ENCODE measurements at regions not wholly inside any gene's neighbourhood (a gene's known extent, or its start where the extent isn't known, plus 50 kb on each side); places are given as distances from the start of the nearest gene placed in this dataset.
"Not testable (repeated sequence)": the region's sequence is repeated elsewhere in the genome, so short reads cannot be mapped to it uniquely, and the experiment has no call there.

DNA sequence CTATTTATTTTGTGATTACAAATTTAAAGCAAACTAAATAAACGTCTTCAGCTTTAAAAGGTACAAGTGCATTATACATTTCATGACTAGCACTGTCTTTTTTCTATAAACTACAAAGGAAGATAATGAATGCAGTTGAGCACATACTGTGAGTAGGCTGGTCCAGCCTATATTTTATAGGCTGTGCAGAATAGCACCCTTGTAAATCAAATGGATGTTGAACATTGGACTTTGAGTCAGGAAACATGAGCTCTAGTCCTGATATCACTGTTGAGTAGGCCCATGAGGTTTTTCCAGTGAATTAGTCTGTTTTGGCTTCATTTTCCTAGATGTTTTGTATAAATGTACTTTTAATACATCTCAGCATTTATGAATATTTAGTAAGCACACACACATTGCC lies 447.3 kb upstream of the KCNMB2 start:
- no peak for DNase-seq

DNA sequence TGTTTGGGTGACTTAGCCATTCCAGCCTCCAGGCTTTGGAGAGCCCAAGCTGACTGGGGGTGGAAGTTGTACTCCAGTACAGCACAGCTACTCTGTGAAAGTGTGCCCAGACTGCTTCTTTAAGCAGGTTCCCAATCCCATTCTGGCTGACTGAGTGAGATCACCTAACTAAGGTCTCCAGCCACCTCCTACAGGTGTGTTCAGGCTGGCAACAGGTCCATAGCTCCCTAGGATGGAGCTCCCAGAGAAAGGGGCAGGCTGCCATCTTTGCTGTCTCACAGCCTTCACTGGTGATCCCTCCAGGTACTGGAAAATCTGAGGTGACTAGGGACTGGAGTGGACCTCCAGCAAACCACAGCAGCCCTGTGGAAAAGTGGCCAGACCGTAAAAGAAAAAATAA lies 445.3 kb upstream of the KCNMB2 start:
- DNase-seq = no peak

DNA sequence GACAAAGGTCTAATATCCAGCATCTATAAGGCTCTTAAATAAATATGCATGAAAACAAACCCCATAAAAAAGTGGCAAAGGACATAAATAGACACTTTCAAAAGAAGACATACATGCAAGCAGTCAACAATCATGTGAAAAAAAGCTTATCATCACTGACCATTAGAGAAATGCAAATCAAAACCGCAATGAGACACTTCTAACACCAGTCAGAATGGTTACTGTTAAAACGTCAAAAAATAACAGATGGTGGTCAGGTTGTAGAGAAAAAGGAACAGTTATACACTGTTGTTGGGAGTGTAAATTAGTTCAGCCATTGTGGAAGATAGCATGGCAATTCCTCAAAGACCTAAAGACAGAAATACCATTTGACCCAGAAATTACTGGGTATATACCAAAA lies 440.7 kb upstream of the KCNMB2 start:
- no peak for DNase-seq

DNA sequence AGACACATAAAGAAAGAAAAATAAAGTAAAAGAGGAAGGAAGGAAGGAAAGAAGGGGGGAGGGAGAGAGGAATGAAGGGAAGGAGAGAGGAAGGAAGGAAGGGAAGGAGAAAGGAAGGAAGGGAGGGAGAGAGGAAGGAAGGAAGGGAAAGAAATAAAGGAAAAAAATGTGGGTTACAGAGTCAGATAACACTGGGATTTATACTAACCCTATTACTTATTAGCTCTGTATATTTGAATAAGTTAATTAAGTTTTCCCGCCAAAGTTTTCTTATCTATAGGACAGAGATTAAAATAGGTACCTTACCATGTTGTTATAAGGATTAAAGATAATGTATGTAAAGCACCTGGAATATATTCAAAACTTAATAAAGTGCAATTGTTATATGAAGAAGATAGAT lies 439.3 kb upstream of the KCNMB2 start:
- DNase-seq = no peak

DNA sequence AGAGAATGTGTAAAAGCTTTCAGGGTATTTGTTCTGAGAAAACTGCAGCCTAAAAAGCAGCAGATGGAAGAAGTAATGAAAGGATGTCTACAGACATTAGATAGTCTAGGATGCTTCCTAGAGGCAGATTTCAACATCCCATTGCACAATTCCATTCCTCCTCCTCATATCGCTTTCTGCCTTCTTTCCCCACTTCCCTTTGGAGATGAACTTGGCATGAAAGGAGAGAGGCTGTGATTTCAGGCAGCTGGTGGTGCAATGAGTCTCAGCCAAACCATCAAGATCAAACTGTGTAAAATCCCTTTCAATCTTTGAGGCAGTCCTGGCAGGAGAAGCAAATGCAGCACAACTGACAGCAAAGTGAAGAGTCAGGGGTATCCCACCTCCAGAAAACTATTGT lies 438.7 kb upstream of the KCNMB2 start:
- DNase-seq = no peak

DNA sequence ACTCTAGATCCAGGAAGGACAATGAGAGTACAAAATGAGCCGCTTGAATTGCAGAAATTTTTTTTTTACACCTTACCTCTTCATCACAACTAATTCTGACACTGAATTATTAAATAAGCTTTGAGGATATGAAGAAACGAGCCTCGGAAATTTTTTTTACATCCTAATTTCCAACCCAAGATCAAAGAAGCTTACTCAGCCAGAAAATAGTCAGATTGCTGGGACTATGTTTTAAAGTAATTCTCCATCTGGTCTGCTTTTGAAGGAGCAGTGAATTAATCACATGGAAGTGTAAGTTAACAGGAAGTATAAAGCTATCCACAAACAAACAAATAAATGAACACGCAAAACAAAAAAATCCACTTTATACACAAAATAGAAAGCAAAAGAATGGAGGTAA lies 437.0 kb upstream of the KCNMB2 start:
- DNase-seq = no peak

DNA sequence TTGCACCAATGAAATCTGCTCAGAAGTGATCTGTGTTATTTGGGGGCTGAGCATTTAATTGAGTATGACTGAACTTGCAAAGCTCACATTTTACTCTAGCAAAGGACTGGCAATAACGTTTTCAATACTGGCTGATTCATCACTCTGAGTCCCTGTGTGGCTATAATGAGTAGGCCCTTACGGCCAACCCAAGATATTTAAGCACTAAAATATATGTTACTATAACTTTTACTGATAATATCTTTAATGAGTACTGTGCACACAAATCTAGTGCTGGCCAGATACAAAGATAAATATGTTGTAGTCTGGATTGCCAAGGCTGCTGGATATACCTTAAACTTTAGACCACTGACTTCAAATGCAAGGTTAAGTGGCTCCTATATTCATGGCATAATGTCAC lies 436.4 kb upstream of the KCNMB2 start:
- no peak for DNase-seq

DNA sequence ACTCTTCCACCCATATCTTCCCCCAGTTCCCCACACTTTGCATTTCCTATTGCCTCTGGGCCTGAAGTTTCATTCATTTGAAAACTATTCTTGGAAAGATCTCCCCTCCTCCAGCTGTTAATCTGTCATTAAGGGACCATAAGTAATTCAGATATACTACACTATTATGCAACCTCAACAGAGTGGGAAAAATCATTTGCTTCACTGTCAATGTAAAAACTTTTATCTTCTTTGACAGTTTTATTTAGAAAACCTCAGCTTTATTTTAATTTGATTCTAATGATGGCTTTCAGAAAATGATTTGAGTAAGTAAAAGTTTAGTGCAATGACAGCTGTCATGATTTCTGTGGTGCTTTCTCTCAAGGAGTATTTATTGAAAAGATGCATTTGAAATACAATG lies 435.3 kb upstream of the KCNMB2 start:
- no peak for DNase-seq

DNA sequence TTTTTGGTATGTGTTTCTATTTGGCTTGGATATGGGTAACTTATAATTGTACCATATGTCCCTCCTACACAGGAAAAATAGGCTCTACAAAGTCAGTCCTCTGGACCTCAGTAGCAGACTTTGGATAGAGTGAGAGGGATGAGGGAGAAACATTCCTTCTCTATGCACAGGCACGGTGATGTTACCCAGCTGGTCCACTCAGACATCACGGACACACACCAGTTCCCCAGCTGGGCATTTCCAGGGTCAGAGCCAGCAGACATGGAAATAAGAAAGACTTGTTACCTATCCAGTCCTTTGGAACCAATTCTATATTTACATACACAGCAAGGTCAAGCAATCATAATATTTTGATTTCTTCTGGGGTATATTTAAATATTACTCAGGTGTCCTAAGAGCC lies 433.1 kb upstream of the KCNMB2 start:
- DNase-seq = no peak

DNA sequence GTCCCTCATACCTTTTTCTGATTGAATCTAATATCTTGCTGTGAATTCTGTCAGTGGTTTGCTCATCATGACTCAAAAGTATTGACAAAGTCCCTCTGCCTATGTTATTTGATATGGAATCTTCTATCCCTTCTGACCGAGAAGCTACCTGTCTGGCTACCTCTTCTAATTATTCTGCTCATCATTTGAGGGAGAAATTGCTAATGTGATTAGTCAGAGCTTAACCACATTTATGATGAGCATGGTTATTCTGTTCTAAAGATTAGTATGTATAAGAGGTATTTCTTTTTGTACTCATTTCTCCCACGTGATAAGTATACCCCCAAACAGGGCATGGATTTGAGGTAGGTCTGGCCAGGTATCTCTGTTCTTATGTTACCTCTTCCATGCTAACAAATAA lies 428.4 kb upstream of the KCNMB2 start:
- no peak for DNase-seq

DNA sequence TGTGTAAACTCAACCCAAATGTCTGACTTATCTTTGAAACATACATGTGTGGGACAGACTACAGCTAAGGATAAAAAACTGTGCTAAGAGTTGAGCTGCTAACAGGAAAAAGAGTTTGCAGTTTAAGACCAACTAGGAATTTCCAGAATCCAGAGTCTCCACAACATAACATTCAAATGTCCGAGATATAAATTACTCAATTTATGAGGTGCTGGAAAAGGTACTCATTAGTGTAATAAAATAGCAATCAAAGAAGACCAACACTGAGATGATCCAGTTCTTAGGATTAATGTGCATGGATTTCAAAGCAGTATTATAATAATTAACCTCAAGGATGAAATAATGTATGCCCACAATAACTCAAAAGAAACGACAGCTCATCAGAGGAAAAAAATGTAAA lies 426.5 kb upstream of the KCNMB2 start:
- no peak for DNase-seq

DNA sequence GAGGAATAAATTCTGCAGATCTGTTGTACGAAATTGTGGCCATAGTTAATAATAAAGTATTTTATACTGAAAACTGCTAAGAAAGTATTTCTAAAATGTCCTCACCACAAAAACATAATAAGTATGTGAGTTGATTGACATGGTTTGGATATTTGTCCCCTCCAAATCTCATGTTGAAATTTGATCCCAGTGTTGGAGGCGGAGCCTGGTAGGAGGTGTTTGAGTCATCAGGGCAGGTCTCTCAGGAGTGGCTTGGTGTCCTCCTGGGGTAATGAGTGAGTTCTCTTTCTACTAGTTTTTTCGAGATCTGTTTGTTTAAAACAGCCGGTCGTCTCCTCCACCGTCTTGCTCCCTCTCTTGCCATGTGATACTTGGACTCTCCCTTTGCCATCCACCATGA lies 424.1 kb upstream of the KCNMB2 start:
- DNase-seq = no peak

DNA sequence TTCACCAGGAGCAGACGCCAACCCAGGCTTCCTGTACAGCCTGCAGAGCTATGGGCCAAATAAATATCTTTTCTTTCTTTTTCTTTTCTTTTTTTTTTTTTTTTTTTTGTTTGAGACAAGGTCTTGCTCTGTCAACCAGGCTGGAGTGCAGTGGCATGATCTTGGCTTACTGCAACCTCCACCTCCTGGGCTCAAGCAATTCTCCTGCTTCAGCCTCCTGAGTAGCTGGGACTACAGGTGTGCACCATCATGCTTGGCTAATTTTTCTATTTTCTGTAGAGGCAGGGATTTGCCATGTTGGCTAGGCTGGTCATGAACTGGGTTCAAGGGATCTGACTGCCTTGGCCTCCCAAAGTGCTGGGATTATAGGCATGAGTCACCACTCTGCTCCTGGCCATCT lies 423.7 kb upstream of the KCNMB2 start:
- not testable (repeated sequence) for DNase-seq

DNA sequence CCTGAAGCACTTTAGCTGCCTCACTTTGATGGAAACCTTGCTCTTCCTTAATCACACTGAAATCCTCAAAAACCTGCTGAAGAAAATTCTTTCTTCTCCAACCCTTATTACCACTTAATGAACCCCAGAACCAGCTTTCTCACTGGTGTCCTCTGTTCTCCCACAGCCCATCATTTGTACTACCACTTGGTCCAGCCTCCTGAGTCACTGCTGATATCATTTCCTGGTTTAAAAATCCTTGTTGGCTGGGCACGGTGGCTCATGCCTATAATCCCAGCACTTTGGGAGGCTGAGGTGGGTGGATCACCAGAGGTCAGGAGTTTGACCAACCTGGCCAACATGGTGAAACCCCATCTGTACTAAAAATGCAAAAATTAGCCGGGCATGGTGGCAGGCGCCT lies 418.6 kb upstream of the KCNMB2 start:
- DNase-seq = no peak

DNA sequence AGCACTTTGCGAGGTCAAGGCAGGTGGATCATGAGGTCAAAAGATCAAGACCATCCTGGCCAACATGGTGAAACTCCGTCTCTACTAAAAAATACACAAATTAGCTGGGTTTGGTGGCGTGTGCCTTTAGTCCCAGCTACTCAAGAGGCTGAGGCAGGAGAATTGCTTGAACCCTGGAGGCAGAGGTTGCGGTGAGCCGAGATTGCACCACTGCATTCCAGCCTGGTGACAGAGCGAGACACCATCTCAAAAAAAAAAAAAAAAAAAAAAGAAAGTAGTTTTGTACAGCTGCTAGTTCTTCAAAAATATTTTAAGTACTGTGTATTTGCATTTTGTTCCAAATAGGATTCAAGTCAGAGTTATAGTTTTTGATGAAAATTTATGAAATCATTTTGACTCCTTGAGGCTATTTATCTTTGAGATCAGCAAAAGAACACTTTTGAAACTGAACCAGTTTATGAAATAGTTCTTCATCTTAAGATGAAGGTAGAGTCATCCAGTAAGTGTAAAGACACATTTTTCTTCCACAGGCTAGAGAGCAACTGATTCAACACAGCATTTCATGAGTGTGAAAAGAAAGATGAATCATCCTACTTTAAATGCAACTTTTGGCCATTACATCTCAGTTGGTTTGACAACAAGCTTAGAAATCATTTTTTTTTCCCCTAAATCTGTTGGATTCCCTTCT lies 416.5 kb upstream of the KCNMB2 start:
- DNase-seq = not testable (repeated sequence)

DNA sequence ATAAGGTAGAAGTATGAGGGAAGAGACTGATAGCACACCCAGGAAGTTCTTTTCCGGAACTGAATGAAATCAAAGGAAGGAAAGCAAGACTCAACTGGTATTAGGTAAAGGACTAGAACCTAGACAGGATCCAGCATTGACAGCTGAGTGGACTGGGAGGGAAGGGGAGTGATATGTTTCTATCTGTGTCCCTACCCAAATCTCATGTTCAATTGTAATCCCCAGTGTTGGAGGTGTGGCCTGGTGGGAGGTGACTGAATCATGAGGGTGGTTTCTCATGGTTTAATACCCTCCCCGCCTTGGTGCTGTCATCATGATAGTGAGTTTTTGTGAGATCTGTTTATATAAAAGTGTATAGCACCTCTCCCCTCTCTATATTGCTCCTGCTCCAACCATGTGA lies 415.9 kb upstream of the KCNMB2 start:
- DNase-seq = no peak

DNA sequence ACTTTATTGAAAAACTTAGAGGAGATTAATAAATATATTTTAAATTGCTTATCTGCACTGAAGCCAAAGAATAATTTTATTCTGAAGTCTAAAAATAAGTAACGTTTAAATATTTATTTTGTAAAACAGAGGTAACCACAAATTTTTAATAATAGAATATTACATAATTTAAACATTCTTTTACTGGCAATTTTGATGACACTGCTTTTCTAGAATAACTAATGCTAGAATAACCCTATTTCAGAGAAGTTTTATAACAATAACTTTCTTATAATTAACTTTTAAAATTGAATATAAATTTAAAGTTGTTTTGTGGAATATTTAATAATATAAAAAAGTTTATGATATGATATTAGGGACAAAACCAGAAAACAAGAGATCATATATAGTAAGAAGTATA lies 409.6 kb upstream of the KCNMB2 start:
- no peak for DNase-seq

DNA sequence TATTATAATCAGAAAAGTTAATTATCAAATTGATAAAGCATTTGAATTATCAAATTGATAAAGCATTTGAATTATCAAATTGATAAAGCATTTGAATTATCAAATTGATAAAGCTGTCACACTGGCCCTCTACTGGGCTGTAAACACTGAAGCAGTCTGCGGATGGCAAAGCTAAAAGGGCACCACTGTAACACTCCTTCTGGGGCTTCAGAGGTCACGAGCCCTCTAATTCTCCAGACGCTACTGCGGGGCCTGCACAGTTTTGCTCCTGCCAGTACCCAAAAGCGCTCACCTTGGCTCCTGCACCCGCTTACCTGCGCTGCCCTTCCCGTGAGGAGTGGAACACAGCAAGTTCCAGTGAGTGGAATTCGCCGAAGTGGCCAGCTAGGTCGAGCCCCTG lies 409.0 kb upstream of the KCNMB2 start:
- no peak for DNase-seq

DNA sequence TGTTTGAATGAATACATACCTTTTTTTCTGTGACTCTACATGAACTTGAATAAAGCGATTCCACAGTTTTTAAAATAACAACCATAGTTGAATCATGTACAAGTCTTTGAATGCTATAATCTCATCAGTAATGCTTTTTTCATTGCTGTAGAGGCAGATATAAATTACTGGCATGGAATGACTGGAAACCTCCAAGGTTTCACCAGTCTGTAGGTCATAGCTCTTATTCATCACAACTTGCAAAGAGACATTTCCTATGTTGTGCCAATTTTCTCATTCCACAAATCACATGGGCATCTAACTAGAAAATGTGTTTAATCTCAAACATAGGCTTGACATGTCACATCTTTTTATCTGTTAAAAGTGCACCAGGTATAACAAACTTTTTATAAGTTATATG lies 407.1 kb upstream of the KCNMB2 start:
- no peak for DNase-seq

DNA sequence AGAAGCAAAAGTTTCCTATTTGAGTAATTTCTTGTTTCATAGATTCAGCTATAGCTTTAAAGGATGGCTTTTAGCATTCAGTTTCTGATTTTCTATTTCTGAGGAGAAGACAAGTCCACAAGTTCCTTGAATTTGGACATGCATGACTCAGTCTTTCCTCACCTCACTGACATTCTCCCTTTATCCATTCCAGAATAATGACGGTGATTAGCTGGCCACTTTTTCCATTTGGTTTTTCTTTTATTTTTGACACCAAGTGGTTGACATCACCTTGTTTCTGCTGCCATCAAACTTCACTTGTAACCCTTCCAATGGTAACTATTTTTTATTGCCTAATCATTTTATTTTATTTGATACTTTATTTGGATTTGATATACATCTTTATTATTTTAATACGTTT lies 404.4 kb upstream of the KCNMB2 start:
- no peak for DNase-seq

DNA sequence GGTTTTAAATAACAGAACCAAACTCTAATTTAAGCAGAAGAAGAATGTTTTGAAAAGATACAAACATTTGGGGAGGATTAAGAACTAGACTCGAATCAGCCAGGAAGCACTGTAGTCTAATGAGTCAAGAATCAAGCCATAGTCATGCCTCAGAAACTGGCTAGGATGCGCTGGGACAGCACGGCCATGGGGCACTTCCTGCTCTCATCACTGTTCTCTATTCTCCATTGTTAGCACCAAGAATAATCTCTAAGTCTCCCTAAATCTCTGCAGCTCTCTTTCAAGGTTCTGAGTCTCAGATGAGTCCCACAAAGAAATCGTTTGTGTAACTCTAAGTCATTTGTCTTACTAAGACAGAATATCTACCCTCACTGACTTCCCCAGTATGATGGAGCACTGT lies 399.0 kb upstream of the KCNMB2 start:
- no peak for DNase-seq

DNA sequence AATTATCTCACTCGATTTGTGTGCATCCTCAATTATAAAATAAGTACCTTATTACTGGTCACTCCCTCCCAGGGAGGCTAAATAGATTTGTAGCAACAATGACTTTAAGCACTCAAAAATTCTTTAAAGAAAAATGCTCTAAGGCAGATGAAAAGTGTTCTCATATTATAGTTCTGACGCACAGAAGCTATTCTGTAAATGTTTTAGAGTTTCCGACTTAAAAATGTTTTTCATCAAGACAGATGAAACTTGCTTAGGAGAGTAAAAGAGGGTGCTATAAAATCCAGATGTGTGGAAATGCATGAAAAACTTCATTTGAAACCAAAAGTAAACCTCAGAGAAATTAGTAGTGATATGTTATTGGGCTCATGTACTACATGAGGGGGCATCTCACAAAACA lies 398.4 kb upstream of the KCNMB2 start:
- DNase-seq = no peak

DNA sequence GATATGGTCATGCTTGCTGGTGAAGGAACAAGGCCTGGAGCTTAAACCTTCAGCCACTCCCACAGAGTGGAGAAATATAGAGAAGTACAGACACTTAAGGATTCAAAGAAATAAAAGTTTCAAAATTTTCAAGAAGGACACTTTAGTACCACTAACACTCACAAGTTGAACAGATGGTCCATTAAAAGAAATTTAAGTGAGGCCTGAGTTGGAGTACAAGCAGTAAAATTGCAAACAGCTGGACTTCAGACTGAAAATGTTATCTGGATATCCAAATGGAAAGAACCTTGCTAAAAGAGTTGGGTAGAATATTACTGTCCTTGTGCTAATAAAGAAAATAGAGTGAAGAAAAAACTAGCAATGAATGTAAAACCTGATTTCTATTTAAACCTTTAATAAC lies 397.1 kb upstream of the KCNMB2 start:
- no peak for DNase-seq

DNA sequence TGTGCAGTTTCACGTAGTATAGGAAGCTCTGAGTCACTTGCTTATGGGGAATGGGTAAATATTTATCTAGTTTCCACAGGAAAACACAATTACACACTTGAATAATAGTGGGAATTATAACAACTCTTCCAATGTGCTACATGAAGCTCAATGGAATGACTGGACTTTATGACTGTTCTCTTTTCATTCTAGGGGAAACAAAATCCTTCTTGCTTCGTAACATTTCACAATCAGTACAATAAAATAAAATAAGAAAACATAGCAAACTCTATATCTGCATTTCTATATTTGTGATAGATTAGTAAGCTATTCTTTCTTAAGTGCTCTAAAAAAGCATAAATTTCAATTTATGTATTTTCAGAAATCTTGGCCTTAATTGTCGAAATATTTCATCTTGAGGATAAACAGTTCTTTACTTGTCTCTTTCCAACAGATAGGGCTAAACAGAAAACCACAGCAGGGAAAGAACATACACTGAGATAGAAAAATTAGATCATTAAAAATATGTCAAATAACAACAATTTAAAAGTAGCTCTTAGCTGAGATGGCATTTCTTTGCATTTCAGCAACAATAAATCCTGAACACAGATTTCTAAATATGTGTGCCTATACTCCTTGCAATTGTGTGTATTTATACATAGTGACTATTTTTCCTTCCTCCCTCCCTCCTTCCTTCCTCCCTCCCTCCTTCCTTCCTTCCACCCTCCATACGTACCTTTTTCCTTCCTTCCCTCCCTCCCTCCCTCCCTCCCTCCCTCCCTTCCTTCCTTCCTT lies 395.5 kb upstream of the KCNMB2 start:
- DNase-seq = no peak

DNA sequence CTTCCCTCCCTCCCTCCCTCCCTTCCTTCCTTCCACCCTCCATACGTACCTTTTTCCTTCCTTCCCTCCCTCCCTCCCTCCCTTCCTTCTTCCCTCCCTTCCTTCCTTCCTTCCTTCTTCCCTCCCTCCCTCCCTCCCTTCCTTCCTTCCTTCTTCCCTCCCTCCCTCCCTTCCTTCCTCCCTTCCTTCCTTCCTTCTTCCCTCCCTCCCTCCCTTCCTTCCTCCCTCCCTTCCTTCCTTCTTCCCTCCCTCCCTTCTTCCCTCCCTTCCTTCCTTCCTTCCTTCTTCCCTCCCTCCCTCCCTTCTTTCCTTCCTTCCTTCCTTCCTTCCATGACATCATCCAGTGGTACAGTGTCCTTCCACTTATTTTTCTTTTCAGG lies 394.9 kb upstream of the KCNMB2 start:
- DNase-seq = not testable (repeated sequence)
